Left colon (tissue), 2 donors: ENCODE measurements at regions not wholly inside any gene's neighbourhood (a gene's known extent, or its start where the extent isn't known, plus 50 kb on each side); places are given as distances from the start of the nearest gene placed in this dataset.
"Not testable (repeated sequence)": the region's sequence is repeated elsewhere in the genome, so short reads cannot be mapped to it uniquely, and the experiment has no call there.

Source experiments
- ATAC-seq: fragments of 200-7000 bp; cut with Tn5 transposase; one replicate; pipeline ENCODE4 v1.9.1; 2020; ENCODE audit warnings: mild to moderate bottlenecking, moderate library complexity
- DNase-seq, 2 donors: peaks; one replicate each; pipeline ENCODE4 v3.0.0-alpha.2; 2020
- intact Hi-C, 2 donors: fragments of 100-400 bp; cut with DNase I in 1 of 2; cut with micrococcal nuclease in 1 of 2; formaldehyde crosslinking; loops; one replicate each; pipeline versions ENCODE4 v1.11.2 to v1.14.0; 2022; cut with DNase I, micrococcal nuclease
- donor health status: DM: no; HTN: no; CAD: no.
- donor health status: DM: yes; HTN: yes; CAD: no.

- ATAC-seq (no peak), DNase-seq (no peak)
- intact Hi-C loops = no loop called here
Measured at GRCh38 chr9:129312251-129313122, 134.4 kb upstream of the IER5L start.

- no peak for ATAC-seq
- no peak for DNase-seq
- intact Hi-C loops = no loop called here
Measured at GRCh38 chr9:129311643-129312042, 133.6 kb upstream of the IER5L start.

DNA sequence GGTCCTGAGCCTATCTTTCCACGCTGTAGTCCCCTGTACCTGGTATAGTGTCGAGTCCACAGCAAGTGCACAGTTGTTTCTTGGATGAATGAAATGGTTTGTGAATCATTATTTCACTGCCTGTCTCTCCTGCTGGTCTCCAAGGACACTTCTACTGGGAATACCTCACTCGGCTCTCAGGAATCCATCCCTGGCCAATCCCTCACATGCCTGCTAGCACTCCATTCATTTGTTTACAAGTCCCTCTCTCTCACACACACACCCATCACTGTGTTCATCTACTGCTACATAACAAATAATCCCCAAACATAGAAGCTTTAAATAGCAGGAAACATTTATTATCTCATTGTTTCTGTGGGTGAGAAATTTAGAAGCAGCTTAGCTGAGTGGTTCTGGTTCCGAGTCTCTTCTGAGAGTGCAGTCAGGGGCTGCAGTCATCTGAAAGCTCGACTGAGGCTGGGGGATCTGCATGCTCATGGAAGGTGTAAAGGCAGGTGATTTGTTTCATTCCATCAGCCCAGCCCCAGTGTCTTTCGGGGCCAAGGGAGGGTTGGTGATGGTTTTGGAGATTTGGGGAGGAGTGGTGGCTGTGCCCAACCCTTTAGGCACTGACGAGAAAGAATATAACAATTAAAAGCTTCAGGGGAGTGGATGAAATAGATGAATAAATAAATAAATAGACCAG lies 132.7 kb upstream of the IER5L start:
- intact Hi-C loops = no loop called here
- DNase-seq (no peak), ATAC-seq (no peak)

DNA sequence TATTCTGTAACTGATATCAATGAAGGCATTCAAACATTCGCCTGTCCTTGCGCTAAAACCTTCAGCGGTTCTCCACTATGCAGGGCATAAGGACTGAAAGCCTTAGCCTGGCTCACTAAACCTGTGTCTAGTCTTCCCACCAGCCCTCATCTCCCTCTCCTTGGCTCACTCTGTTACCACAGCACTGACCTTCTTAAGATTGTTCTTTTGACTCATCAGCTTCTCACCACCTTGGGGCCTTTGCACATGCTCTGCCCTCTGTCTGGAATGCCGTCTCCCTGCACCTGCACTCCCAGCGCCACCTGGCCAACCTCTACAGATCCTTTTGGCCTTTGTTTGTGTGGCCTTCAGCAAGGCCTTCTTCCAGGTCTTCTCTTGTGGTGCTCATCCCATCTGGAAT lies 131.8 kb upstream of the IER5L start:
- ATAC-seq = no peak
- intact Hi-C loops = no loop called here
- DNase-seq = no peak

- ATAC-seq (no peak), DNase-seq (no peak)
- intact Hi-C loops = no loop called here
Measured at GRCh38 chr9:129309041-129309430, 131.0 kb upstream of the IER5L start.

GRCh38 chr9:129307227-129307970 lies 129.3 kb upstream of the IER5L start:
- DNase-seq (no peak), ATAC-seq (no peak)
- intact Hi-C loops = no loop called here

DNA sequence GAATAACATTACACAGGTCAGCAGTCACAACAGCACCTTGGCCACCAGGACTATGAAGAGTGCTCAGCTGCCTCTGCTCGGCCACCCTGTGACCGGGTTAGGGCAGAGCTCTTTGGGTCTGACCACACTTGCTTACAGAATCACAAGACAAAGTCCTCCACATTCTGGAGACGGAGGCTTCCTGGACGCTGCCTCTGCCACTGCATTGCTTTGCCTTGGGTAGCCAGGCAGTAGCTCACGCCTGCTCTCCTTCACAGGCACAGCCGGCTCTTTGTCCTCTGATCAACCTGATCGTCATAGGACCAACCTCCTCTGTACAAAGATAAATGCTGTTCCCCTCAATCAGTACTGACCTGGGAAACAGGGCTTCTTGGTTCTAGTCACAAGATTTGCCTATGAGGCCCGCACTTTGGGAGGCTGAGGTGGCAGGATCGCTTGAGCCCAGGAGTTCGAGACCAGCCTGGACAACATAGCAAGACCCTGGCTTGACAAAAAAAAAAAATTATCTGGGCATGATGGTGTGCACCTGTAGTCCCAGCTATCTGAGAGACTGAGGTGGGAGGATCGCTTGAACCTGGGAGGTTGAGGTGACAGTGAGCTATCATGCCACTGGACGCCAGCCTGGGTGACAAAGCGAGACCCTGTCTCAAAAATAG lies 128.4 kb upstream of the IER5L start:
- intact Hi-C loops = no loop called here
- DNase-seq = no peak
- ATAC-seq = no peak

GRCh38 chr9:129305246-129305645 lies 127.2 kb upstream of the IER5L start:
- intact Hi-C loops = no loop called here
- ATAC-seq (no peak), DNase-seq (no peak)

GRCh38 chr9:129301941-129302340 lies 123.9 kb upstream of the IER5L start:
- intact Hi-C loops = no loop called here
- DNase-seq = no peak
- ATAC-seq = no peak

DNA sequence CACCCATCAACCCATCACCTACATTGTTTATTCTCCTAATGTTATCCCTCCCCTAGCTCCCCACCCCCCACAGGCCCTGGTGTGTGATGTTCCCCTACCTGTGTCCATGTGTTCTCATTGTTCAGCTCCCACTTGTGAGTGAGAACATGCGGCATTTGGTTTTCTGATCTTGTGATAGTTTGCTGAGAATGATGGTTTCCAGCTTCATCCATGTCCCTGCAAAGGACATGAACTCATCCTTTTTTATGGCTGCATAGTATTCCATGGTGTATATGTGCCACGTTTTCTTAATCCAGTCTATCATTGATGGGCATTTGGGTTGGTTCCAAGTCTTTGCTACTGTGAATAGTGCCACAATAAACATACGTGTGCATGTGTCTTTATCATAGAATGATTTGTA lies 118.1 kb upstream of the IER5L start:
- ATAC-seq, intact Hi-C loops, DNase-seq: not testable (repeated sequence)

DNA sequence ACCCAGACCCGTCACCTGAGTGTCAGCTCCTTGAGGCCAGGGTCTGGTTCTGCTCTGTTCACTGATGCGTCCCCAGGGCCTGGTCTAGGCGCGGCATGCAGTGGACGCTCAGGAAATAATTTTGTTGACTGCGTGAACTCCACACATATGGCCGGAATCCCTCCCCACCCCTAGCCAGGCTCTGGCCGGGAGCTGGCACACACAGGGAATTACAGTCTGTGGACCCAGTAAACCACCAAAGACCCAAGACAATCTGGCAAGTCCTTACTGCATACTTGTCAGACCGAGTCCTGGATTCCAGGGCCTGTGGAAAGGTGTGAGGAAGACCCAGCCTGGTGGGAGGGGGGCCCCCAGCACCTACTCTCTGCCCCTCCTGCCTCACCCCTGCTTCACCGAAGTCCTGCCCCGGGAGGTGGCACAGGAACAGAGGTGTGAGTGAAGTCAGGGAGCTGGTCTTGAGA lies 113.0 kb upstream of the IER5L start:
- no peak for ATAC-seq
- DNase-seq = no peak
- intact Hi-C loops = no loop called here

GRCh38 chr9:129290606-129291005 lies 112.5 kb upstream of the IER5L start:
- no peak for DNase-seq
- intact Hi-C loops = no loop called here
- ATAC-seq = no peak

GRCh38 chr9:129289883-129290282 lies 111.8 kb upstream of the IER5L start:
- ATAC-seq (no peak), DNase-seq (no peak)
- intact Hi-C loops = no loop called here

DNA sequence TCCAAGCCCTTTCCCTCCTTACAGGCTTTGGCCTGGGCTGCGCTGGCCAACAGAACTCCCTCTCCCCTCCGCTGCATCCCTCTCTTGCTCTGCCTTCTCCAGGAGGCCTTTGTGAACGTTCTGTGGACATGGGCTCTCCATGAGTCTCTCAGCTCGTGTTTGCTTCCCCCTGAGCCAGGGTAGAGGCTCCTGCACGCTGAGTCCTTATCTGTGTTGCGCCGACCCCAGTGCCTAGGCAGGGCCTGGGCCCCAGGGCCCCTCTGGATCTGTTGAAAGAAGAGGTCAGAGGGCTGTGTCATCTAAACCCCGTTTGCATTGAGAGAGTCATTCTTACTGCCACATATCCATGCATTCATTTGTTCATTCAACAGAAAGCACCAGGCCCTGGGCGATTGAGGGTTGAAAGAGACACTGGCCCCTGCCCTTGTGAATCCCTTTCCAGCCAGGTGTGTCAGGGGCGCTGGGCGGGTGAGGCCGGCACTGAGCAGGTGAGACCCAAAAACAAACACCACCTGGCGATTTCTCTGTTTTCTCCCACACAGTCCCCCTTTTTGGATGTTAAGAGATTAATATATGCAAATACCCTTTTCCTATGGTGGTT lies 111.2 kb upstream of the IER5L start:
- DNase-seq = no peak

DNA sequence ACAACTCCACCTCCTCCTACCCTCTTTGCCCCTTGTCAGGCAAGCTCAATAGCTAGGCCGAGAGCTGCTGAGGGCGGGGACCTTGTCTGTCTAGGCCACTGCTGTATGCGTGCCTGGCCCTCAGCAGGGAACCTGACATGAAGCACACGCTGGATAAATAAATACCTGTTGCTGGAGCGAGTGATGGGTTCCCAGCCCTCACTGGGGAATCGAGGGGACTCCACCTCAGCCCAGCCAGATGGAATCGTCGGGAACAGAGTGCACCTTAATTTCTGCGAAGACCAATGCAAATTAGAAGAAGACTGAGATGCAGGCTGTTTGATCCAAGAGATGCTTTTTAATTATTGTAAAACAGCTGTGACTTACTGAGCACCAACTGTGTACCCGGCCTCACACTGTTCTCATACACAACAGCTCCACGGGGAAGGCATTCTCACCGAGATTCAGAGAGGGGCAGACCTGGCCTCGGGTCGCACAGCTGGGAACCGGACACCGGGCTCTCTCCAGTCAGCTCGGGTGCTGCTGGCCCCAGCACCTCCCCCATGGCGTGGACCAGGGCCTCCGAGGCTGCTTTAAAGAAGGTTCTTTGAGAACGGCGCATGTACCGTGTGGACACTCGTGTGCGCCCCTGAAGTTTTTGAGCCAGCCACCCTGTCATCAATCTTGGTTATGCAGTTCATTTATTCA lies 109.7 kb upstream of the IER5L start:
- DNase-seq (no peak), ATAC-seq (no peak)
- intact Hi-C loops = no loop called here

More for the DNA sequence above, 111.2 kb upstream of the IER5L start:
- intact Hi-C loops = no loop called here
- no peak for ATAC-seq

DNA sequence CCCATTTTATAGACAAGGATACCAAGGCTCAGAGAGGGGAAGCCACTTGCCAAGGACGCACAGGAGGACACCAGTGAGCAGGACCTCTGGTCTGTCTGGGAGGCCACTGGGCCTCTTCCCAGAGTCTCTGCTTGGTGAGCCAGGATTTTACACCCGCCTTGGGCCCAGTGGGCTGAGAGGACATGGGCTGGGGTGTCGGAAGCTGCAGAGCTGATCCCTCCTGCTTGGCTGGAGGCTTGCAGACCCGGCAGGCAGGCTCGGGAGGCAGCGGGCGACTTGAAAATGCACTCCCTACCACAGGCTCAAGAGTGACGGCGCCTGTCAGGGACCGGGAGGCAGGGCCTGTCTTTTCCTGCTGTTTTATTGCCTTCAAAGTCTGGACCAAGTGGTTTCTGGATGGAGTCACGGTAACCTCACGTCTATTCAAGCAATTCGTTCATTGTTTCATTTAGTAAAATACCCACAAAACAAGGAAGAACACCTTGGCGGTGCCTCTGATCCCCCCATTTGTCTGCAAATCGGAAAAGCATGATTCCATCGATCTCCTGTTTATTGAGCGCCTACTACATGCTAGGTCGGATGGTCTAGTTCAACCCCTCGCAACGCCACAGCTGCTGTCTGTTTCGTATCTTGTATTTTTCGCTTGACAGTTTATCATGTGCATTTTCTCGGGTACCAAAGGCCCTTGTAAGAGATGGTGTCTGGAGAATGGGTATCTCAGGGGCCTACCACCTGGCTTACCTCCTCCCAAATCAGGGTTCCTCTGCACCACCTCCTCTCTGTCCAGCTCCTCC lies 108.1 kb upstream of the IER5L start:
- DNase-seq = no peak
- no peak for ATAC-seq

GRCh38 chr9:129285382-129285781 lies 107.3 kb upstream of the IER5L start:
- ATAC-seq (no peak), DNase-seq (no peak)
- intact Hi-C loops = no loop called here

More for the DNA sequence above, 108.1 kb upstream of the IER5L start:
- intact Hi-C loops = no loop called here
